NCI-H2196 (cell line): ENCODE measurements at regions not wholly inside any gene's neighbourhood (a gene's known extent, or its start where the extent isn't known, plus 50 kb on each side); places are given as distances from the start of the nearest gene placed in this dataset.
"Not testable (repeated sequence)": the region's sequence is repeated elsewhere in the genome, so short reads cannot be mapped to it uniquely, and the experiment has no call there.

Experiments used
- DNase-seq: peaks from one replicate; lab custom pipeline; 2025; ENCODE audit not compliant: unreplicated experiment; lab: John Stamatoyannopoulos, UW

GRCh38 chr18:1103537-1103936 is 198.9 kb downstream of the ADCYAP1 start:
- DNase-seq: no peak

DNA sequence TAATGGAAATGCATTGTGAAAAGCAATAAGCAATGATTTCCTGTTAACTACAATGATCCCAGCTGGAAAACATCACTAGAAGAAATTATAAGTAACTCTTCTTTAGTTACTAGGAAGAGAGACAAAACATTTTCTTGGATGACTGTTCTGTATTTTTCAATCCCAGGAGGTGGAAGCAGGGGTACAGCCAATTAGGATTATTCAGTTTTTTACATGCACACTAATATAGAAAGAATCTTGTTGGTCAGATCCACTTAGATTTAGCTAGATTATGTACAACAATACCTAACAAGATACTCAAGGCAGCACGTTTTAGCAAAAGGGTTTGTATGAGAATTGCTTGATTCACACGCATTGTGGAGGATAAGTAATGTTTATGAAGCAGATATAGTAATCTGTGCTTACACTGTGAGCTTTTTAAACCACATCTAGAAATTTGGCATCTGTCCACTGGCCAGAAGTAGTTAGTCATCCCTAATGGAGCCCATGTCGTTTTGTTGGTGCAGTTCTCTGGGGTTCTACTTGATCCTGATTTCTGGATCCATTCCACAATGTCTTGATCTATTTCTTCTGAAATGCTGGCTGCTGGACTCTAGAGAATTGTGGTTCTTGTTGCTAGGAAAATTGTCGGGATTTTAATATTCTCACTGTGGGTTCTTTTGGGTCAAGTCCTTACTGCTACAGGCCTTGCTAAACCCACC is 199.7 kb downstream of the ADCYAP1 start:
- no peak for DNase-seq

DNA sequence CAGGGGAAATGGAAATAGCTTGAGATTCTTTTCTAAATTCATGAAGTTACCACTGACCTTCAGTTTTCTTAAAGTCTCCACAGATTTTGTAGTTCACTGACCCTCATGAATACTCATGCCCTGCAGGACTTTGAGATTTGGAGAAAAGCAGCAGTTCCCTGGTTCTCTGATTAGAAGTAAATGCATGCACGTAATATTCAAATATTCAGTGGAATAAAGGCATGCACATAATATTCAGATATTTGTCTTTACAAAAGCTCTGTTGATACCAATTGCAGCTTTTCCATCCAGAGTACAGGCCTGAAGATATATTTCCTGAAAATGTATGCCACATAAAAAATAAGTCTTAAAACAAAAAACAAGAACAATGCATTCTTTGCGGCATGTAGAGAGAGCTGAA is 219.8 kb downstream of the ADCYAP1 start:
- no peak for DNase-seq

DNA sequence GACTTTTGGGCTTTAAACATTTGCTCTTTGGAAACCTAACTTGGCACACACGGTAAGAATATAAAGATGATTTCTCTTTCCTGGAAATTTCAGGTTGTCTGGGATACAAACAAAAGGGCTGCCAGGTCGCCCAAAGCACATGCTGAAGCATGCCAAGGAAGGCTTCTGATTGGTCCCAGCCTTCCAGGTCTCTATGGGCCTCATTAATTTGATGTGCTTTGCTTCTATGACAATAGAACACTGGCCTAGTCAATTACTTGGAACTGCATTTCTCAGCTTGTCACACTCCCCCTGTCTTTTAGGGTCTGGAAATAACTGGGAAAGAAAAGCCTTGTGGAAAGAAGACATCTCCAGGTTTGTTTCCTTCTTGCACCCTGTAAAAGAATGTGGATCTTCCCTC is 228.9 kb downstream of the ADCYAP1 start:
- DNase-seq: peak; percentile 15

GRCh38 chr18:1147730-1148129 is 243.1 kb downstream of the ADCYAP1 start:
- DNase-seq: peak; percentile 28

DNA sequence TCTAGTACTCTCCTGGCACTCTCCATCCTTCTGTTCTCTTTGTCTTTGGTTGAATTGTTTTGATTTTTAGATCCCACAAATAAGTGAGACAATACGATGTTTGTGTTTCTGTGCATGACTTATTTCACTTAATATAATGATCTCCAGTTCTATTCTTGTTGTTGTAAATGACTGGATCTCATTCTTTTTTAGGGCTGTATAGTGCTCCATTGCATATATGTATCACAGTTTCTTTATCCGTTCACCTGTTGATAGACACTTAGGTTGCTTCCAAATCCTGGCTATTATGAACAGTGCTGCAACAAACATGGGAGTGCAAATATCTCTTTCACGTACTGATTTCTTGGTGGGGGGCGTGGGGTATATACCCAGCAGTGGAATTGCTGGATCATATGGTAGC is 245.0 kb downstream of the ADCYAP1 start:
- no peak for DNase-seq

DNA sequence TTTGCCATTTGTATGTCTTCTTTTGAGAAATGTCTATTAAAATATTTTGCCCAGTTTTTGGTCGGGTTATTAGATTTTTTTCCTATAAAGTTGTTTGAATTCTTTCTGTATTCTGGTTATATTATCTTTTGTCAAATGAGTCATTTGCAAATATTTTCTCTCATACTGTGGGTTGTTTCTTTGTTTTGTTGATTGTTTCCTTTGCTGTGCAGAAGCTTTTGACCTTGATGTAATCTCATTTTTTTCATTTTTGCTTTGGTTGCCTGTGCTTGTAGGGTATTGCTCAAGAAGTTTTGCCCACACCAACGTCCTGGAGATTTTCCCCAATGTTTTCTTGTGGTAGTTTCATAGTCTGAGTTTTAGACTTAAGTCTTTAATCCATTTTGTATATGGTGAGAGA is 245.7 kb downstream of the ADCYAP1 start:
- DNase-seq: no peak

- DNase-seq: not testable (repeated sequence)
Measured at GRCh38 chr18:1152958-1153357, 248.3 kb downstream of the ADCYAP1 start.

- DNase-seq: no peak
Measured at GRCh38 chr18:1173593-1173992, 268.9 kb downstream of the ADCYAP1 start.

DNA sequence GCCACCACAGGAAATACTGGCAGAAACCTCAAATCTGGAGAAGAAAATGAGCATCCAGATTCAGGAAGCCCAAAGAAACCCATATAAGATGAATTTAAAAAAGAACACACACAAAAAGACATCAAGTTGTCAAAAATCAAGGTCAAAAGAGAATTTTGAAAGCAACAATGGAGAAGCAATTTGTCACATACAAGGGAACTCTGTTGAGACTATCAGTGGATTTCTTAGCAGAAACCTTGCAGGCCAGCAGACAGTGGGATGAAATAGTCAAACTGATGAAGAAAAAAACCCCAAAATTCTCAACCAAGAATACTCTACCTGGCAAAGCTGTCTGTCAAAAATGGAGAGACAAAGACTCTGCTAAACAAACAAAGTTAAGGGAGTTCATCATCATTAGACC is 272.6 kb downstream of the ADCYAP1 start:
- no peak for DNase-seq

DNA sequence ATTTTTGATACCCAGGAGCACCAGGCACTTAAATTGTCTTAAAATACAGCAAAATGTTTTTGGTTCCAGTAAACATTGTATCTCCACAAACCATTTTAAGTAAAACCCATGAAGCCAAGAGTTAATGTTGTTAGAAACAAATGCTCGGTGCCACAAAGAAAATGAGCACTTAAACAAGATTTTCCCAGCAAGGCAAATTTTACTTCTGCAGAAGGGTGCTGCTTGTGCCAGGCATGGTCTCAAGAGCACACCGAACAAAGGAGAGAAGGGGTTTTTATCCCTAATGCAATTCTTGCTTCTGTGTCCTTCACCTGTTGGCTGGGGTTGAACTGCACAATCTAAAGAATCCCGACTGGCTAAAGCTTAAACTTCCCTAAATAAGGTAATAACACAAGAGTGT is 286.7 kb downstream of the ADCYAP1 start:
- peak; percentile 11 for DNase-seq

DNA sequence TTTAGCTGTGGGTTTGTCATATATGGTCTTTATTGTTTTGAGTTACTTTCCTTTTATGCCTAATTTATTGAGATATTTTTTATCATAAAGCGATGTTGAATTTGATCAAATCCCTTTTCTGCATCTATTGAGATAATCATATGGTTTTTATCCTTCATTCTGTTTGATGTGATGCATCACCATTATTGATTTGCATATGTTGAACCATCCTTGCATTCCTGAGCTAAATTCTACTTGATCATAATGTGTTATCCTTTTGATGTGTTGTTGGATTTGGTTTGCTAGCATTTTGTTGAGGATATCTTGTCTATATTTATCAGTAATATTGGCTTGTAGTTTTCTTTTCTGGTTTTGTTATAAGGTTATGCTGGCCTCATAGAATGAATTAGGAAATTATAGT is 308.5 kb downstream of the ADCYAP1 start:
- no peak for DNase-seq

GRCh38 chr18:1222880-1223279 is 318.2 kb downstream of the ADCYAP1 start:
- no peak for DNase-seq

GRCh38 chr18:1227025-1227424 is 322.4 kb downstream of the ADCYAP1 start:
- no peak for DNase-seq

- no peak for DNase-seq
Measured at GRCh38 chr18:1229634-1230033, 325.0 kb downstream of the ADCYAP1 start.

- no peak for DNase-seq
Measured at GRCh38 chr18:1232867-1233266, 328.2 kb downstream of the ADCYAP1 start.

DNA sequence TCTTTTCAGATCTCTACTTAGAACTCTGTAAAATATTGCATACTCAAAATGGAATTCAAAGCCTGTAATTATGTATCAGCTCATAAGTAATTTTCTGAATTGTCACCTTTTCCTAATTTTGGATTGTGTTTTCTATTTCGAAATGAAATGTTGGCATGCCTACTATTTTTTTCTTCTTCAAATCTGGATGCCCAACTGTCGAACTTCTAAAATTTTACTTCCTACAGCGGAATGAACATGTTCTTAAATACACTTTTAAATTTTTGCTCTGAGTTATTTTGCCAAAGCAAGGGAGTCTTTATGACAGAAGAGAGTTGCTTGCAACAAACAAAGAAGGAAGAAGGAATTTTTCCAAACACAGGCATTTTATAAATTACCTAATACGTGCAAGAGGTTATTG is 336.0 kb downstream of the ADCYAP1 start:
- DNase-seq: no peak

DNA sequence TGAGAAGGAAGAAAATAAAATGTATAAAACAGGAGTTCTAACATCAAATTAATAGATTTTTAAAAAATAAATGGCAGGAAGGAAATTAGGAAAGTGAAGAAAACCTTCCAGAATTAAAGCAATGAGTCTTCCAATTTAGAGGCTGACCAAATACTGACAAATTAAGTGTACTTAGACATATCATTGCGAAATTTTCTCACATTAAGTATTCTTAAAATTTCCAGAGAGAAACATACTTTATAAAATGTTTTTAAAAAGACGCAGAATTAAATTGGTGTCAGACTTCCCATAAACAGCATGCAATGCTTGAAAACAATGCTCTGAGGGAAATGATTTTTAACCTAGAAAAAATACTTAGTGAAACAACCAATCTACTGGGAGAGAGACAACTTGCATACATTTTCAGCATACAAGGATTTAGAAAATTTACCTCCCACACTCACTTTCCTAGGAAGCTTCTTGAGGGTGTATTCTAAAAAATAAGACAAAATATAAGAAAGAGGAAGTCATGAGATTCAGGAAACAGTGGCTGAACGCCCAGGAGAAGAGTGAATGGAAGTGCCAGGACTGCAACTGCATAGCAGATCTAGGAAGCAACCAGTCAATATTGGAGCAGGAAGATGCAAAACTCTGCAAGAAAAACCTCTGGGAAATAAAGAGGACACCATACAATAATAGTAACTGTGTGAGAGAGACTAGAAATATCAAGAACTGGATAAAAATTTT is 339.9 kb downstream of the ADCYAP1 start:
- no peak for DNase-seq

GRCh38 chr18:1246827-1247226 is 342.2 kb downstream of the ADCYAP1 start:
- DNase-seq: no peak

DNA sequence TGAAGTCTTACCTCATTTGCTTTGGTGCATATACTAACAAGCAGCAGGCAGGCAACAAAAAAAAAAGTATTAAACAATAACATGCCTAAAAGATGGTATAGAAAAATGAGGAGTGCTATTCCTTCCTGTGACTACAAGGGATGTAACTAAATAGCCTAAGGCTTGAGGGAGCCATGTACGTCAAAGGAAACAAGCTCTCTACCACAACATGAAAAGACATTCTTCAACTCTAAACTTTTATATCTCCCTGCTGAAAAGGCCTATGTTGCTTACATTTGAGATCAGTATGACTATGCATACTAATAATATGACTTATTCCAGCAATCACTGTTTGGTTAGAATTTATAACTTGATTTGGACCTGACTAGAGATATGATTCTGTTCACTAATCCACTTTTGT is 347.9 kb downstream of the ADCYAP1 start:
- DNase-seq: no peak

GRCh38 chr18:1252936-1253335 is 348.3 kb downstream of the ADCYAP1 start:
- no peak for DNase-seq

GRCh38 chr18:1253827-1254226 is 349.2 kb downstream of the ADCYAP1 start:
- no peak for DNase-seq

- DNase-seq: no peak
Measured at GRCh38 chr18:1261054-1261453, 356.4 kb downstream of the ADCYAP1 start.
